Brain pericyte (primary cell): ENCODE measurements at regions not wholly inside any gene's neighbourhood (a gene's known extent, or its start where the extent isn't known, plus 50 kb on each side); places are given as distances from the start of the nearest gene placed in this dataset.
"Not testable (repeated sequence)": the region's sequence is repeated elsewhere in the genome, so short reads cannot be mapped to it uniquely, and the experiment has no call there.

Experiments
- DNase-seq: peaks from one replicate; pipeline ENCODE4 v3.0.0-alpha.2; 2012; ENCODE audit warnings: low read depth, low spot score

GRCh38 chr2:189231719-189232323, 52.3 kb upstream of the COL5A2 start:
- no peak for DNase-seq

GRCh38 chr2:189232759-189233406, 53.3 kb upstream of the COL5A2 start:
- DNase-seq, result no peak

DNA sequence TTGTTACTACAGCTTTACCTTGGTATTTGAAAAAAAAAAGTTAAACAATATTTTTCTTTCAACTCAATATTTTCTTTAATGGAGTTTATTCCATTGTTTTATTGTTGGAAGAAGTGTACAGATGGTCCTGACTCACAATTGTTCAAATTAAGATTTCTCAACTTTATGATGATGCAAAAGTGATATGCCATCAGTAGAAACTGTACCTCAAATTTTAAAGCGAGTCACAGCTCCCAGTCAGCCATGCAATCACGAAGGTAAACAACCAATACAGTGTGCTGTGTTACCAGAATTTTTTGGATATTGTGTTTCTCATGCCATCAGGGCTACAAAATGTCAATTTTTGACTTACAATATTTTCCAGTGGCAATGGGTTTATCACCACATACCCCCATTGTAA, 54.0 kb upstream of the COL5A2 start:
- no peak for DNase-seq

- no peak for DNase-seq
Measured at GRCh38 chr2:189234991-189235390, 55.4 kb upstream of the COL5A2 start.

DNA sequence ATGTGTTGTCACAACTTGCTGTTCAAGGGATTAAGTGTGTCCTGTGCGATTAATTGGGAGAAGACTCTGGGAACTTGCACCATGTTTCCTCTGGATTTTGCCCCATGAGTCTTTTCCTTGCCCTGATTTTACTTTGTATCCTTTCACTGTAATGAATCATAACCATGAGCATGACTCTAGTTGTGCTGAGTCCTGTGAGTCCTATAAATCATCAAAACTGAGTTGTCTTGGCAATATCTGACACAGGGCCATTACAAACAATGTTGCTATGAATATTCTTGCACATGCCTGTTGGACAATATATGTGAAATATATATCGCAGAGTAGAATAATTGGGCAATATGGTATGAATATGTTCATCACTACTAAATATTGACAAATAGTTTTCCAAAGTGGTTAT, 56.5 kb upstream of the COL5A2 start:
- no peak for DNase-seq

- DNase-seq, result no peak
Measured at GRCh38 chr2:189238903-189239302, 59.3 kb upstream of the COL5A2 start.

DNA sequence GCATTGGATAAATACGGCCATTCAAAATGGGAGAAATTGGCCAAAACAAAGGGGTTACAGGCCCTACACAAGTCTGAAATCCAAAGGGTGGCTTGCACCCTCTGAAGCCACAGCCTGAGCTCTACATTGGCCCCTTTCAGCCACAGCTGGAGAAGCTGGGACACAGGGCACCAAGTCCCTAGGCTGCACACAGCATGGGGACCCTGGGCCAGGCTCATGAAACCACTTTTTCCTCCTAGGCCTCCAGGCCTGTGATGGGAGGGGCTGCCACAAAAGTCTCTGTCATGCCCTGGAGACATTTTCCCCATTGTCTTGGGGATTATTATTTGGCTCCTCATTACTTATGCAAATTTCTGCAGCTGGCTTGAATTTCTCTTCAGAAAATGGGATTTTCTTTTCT, 64.3 kb upstream of the COL5A2 start:
- DNase-seq, result not testable (repeated sequence)

DNA sequence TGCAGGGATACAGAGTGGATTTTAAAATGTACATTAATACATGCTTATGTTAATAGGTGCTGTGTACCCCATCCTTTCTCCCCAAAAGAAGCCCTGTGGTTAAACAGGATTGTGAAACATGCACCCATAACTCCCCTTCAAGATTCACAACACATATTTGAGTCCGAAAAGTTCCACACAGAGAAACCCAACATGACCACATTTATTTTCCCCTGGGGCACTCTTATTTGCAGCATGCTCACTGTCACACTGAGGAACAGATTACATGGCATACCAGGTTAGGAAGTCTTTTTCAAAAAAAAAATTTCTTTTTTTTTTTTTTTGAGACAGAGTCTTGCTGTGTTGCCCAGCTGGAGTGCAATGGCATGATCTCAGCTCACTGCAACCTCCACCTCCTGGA, 67.7 kb upstream of the COL5A2 start:
- DNase-seq, result no peak

DNA sequence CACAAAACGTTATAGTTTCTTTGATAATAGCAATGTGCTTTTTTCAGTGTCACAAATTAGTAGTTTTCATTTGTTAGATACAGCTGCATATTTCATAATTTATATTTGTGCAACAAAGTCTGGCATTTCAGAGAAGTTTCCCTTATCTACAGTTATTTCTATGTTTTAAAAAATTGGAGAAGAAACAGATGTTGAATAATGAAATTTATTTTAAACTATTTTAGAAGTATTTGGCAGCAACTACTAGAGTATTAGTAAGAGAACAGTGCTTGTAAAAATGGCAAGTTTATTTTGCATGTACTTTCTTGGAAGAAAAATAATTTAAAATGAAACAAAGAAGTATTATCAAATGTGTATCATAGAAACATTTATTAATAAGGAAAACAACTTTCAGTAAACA, 68.6 kb upstream of the COL5A2 start:
- no peak for DNase-seq

- DNase-seq, result no peak
Measured at GRCh38 chr2:189249171-189249570, 69.6 kb upstream of the COL5A2 start.

- no peak for DNase-seq
Measured at GRCh38 chr2:189249901-189250300, 70.3 kb upstream of the COL5A2 start.

GRCh38 chr2:189252991-189253675, 73.6 kb upstream of the COL5A2 start:
- DNase-seq, result no peak

DNA sequence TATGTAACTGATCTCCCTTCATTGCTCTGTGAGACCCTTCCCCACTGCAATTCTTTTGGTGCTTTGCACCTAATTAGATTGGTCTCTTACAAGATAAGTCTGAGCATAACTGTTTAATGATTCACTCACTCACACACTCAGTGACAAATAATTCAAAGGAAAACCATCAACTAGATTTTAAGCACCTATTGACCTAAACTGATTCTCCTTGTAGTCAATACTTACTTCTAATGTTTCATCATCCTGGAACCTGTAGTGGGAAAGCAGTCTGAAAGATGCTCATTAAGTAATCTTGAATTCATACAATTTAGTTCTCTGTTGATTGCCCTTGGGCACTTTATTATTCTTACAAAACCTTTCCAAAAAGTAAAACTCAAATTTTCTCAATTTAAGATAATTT, 74.3 kb upstream of the COL5A2 start:
- no peak for DNase-seq

DNA sequence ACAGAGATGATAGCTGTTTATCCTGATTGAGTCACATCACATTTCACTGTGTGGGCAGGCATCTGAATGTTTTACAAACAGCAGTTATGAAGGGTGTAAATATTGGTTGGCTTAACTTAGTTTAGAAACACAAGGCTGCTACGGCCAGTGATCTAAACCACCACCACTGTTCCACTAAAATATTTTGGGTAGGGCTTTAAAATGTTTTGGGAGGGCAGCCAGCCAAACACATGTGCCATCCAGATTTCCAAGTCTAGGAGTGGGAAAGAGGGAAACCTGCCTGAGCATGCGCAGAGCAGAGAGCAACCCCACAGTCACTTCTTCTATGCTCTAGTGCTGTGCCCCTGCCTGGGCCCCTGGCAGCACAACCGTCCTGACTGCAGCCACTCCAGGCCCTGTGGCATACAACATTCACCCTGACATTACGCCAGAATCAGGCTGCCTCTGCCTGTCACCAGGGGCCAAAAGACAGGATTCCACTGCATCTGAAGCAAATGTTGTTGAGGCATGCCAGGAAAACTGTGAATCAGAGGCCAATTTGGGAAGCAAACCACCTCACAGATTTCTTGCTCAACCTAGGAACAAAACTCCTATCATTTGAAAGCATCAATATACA, 74.8 kb upstream of the COL5A2 start:
- no peak for DNase-seq

DNA sequence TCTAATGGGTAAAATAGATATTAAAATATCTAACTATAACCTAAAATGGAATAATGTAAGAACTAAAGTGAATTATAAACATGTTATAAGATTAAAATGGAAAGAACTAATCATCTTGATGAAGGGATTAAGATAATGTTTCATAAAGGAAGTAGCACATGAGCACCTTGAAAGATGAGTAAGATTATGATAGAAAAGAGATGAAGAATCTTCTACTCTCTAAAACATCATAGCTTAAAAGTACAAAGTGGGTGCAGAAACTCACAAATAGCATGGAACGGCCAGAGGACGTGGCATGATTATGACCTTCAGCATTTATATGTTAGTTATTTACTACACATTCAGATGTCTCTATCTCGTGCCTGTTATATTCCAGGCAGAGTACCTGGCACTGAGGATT, 76.2 kb upstream of the COL5A2 start:
- no peak for DNase-seq

DNA sequence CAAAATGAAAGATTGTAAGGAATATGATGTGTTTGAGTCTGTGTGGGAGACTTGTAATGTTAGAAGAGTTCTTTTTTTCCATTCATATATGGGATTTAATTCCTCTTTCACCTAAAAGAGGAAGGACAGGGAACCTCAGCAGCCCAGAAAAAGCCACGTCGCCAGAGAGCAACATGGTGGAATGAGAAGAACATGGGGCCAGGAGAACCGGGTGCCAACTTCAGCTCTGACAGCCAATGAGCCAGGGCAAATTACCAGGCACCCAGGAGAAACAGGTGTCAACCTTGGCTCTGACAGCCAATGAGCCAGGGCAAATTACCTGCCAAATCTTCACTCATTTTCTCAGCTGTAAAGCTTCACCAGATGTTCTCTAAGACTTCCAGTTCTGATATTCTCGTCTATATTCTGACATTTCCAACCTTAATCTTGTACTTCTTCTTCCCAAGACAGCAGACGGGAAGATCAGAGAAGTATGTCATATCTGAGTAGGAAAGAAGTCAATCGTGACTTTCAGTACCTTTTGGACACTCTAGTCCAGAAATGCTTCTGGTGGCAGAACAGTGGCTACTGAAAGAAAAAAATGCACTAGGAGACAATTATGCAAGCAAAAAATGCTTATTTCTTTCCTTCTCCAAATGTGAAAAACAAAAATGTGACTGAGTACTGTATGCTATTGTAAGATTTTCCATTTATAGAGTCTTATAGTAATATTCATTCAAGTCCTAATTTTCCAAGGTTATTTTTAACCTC, 79.2 kb upstream of the COL5A2 start:
- DNase-seq, result no peak

DNA sequence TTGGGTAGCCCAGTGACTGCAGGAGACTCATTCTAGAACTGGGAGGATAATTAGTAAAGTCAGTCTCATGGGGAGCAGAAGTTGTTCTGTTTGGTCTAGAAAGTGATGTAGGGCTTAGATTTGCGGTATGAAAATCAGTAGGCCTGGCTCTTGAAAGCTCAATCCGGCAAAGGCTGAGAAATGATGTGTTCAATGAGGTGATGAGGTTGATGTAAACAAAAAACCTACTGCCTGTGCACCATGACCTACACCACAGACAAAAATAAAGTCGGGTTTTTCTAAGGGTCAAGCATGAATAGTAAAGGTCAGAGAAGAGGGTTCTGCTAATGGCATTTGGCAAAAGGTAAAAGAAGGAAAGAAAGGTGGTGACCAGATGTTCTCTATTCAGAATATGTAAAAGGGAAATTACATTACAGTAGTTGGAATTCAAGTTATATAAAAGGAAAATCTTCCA, 80.8 kb upstream of the COL5A2 start:
- no peak for DNase-seq

GRCh38 chr2:189261431-189261841, 81.9 kb upstream of the COL5A2 start:
- no peak for DNase-seq

DNA sequence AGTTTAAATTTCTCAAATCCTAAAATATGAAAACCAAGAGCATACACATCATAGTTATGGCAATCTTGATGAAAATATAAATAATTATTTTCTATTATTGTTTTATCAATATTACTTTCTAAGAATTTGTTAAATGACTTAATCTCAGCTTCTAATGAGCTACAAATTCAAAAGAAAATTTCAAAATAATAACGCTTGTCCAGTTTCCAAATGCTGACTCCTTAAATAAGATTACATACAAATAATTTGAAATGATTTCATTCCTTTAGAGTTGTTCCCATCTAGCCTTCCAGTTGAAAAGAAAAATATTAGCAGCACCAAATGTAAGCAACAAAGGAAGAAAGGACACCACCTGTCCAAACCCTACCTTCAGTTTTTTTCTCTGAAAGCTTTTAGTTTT, 82.4 kb upstream of the COL5A2 start:
- no peak for DNase-seq

DNA sequence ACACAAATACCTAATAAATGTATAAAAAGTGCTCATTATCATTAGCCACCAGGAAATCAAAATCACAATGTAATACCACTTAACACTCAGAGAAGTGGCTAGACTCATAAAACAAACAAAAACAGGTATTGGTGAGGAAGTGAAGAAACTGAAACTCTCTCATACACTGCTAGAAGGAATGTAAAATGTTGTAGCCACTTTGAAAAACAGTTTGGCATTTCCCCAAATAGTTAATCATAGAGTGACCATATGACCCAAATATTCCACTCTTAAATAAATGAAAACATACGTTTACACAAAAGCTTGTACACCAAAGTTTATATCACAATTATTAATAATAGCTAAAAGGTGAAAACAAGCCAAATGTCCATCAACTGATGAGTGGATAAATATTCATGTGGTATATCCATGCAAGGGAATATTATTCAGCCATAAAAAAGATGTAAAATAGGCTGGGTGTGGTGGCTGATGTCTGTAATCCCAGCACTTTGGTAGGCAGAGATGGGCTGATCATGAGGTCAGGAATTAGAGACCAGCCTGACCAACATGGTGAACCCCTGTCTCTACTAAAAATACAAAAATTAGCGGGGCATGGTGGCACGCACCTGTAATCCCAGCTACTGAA, 86.2 kb upstream of the COL5A2 start:
- DNase-seq, result no peak

GRCh38 chr2:189267491-189267890, 87.9 kb upstream of the COL5A2 start:
- DNase-seq, result no peak
